OCI-LY1 (cell line): ENCODE measurements at regions not wholly inside any gene's neighbourhood (a gene's known extent, or its start where the extent isn't known, plus 50 kb on each side); places are given as distances from the start of the nearest gene placed in this dataset.
A peak's percentile ranks its signal among the peaks of the same experiment; 100 is the strongest.

Experiments
- H2AFZ ChIP-seq: fragments of 200-600 bp; sonication (generic), shearing (Covaris generic); 2 replicates; pipeline ENCODE4 v1.6.0; 2014; ENCODE audit warnings: antibody characterized with exemption, mild to moderate bottlenecking, low read length
- H3F3A ChIP-seq: fragments of 200-600 bp; sonication (generic), shearing (Covaris generic); 2 replicates; pipeline ENCODE4 v1.6.0; 2014; ENCODE audit warnings: mild to moderate bottlenecking, antibody characterized with exemption, low read length, moderate library complexity; ENCODE audit not compliant: insufficient read depth
- H3K27ac ChIP-seq: fragments of 200-600 bp; sonication (generic); 2 replicates; pipeline ENCODE4 v1.5.1; 2014; ENCODE audit warnings: low read length, mixed run types, mild to moderate bottlenecking, low read depth; ENCODE audit not compliant: poor library complexity, severe bottlenecking
- H3K27me3 ChIP-seq: fragments of 200-600 bp; sonication (generic); 2 replicates; pipeline ENCODE4 v1.6.0; 2014; ENCODE audit warnings: antibody characterized with exemption, mild to moderate bottlenecking, low read length, moderate library complexity; ENCODE audit not compliant: insufficient read depth
- H3K36me3 ChIP-seq: fragments of 200-600 bp; sonication (generic); 2 replicates; pipeline ENCODE4 v1.6.1; 2014; ENCODE audit warnings: mild to moderate bottlenecking, antibody characterized with exemption, low read length, moderate library complexity, mixed read lengths; ENCODE audit not compliant: insufficient read depth
- H3K4me1 ChIP-seq: fragments of 200-600 bp; sonication (generic); 2 replicates; pipeline ENCODE4 v1.5.1; 2014; ENCODE audit warnings: mild to moderate bottlenecking, low read length, moderate library complexity; ENCODE audit not compliant: insufficient read depth, severe bottlenecking
- H3K4me2 ChIP-seq: fragments of 200-600 bp; sonication (generic), shearing (Covaris generic); 2 replicates; pipeline ENCODE4 v1.6.1; 2014; ENCODE audit warnings: low read length
- H3K4me3 ChIP-seq: fragments of 200-600 bp; sonication (generic); 2 replicates; pipeline ENCODE4 v1.5.1; 2014; ENCODE audit warnings: low read length, low read depth, mild to moderate bottlenecking, mixed read lengths; ENCODE audit not compliant: poor library complexity, severe bottlenecking
- H3K79me2 ChIP-seq: fragments of 200-600 bp; shearing (Covaris generic); 2 replicates; pipeline ENCODE4 v1.6.1; 2016; ENCODE audit warnings: mixed run types, low read length, mixed read lengths; ENCODE audit not compliant: insufficient read depth
- H3K9ac ChIP-seq: fragments of 200-600 bp; sonication (generic), shearing (Covaris generic); 2 replicates; pipeline ENCODE4 v1.6.1; 2014; ENCODE audit warnings: mild to moderate bottlenecking, low read length, mixed read lengths
- H3K9me2 ChIP-seq: fragments of 200-600 bp; sonication (generic), shearing (Covaris generic); 2 replicates; pipeline ENCODE4 v1.6.1; 2014; ENCODE audit warnings: low read depth, mild to moderate bottlenecking, low read length, mixed read lengths
- H3K9me3 ChIP-seq: fragments of 200-600 bp; shearing (Covaris generic); 2 replicates; pipeline ENCODE4 v1.6.1; 2014; ENCODE audit warnings: low read length, mixed read lengths
- H4K20me1 ChIP-seq: fragments of 200-600 bp; sonication (generic), shearing (Covaris generic); 2 replicates; pipeline ENCODE4 v1.6.0; 2016; ENCODE audit warnings: mild to moderate bottlenecking, low read length; ENCODE audit not compliant: insufficient read depth
- CTCF ChIP-seq: fragments of 200-600 bp; sonication (generic), shearing (Covaris generic); IDR thresholded peaks from 2 replicates; pipeline ENCODE4 v1.5.1; 2017; ENCODE audit warnings: mild to moderate bottlenecking, antibody characterized with exemption, low read length, moderate library complexity, mixed read lengths
- EZH2 ChIP-seq: fragments of 200-600 bp; sonication (generic), shearing (Covaris generic); IDR thresholded peaks from 2 replicates; pipeline ENCODE4 v1.8.0; 2017; ENCODE audit warnings: borderline replicate concordance, mixed run types, mild to moderate bottlenecking, antibody characterized with exemption, low read length, moderate library complexity, mixed read lengths

- H3K9me2 ChIP-seq: no peaks in the 10 kb centered on the region
- peak overlapping the region; percentile 67 for H3K4me3 ChIP-seq
- H3K4me1 ChIP-seq: peaks cover 20% of the 10 kb centered on the region
- no peak for TF ChIP-seq EZH2
- no peak for TF ChIP-seq CTCF
- H3K9ac ChIP-seq: peak overlapping the region; percentile 67; the same call in 1 of the 2 replicates
- no peaks in the 10 kb centered on the region for H4K20me1 ChIP-seq
- H3K36me3 ChIP-seq: no peaks in the 10 kb centered on the region
- H2AFZ ChIP-seq: no peak overlapping the region
- H3K4me2 ChIP-seq: peak overlapping the region; percentile 63
- no peaks in the 10 kb centered on the region for H3K9me3 ChIP-seq
- no peak overlapping the region for H3K27ac ChIP-seq
- H3K79me2 ChIP-seq: no peaks in the 10 kb centered on the region
- no peaks in the 10 kb centered on the region for H3F3A ChIP-seq
- no peaks in the 10 kb centered on the region for H3K27me3 ChIP-seq
Measured at GRCh38 chr21:31560479-31560878, 99.0 kb upstream of the SOD1 start.

GRCh38 chr21:31559368-31560119 lies 99.9 kb upstream of the SOD1 start:
- H2AFZ ChIP-seq: no peak overlapping the region
- no peaks in the 10 kb centered on the region for H4K20me1 ChIP-seq
- peak overlapping the region; percentile 67 for H3K9ac ChIP-seq
- no peaks in the 10 kb centered on the region for H3K9me2 ChIP-seq
- peaks cover 20% of the 10 kb centered on the region for H3K4me1 ChIP-seq
- H3K36me3 ChIP-seq: no peaks in the 10 kb centered on the region
- no peaks in the 10 kb centered on the region for H3K79me2 ChIP-seq
- H3F3A ChIP-seq: no peaks in the 10 kb centered on the region
- TF ChIP-seq CTCF (no peak), EZH2 (no peak)
- no peak overlapping the region for H3K27ac ChIP-seq
- no peaks in the 10 kb centered on the region for H3K9me3 ChIP-seq
- H3K27me3 ChIP-seq: no peaks in the 10 kb centered on the region
- peak overlapping the region; percentile 63 for H3K4me2 ChIP-seq
- H3K4me3 ChIP-seq: peak overlapping the region; percentile 67

- no peaks in the 10 kb centered on the region for H3K36me3 ChIP-seq
- peak overlapping the region; percentile 67 for H3K9ac ChIP-seq
- peak overlapping the region; percentile 63 for H3K4me2 ChIP-seq
- H3K9me3 ChIP-seq: no peaks in the 10 kb centered on the region
- no peaks in the 10 kb centered on the region for H3K9me2 ChIP-seq
- no peak overlapping the region for H2AFZ ChIP-seq
- peak overlapping the region; percentile 67 for H3K4me3 ChIP-seq
- no peaks in the 10 kb centered on the region for H4K20me1 ChIP-seq
- H3K4me1 ChIP-seq: peaks cover 20% of the 10 kb centered on the region
- TF ChIP-seq CTCF (peak; percentile 29), EZH2 (no peak)
- no peaks in the 10 kb centered on the region for H3F3A ChIP-seq
- no peak overlapping the region for H3K27ac ChIP-seq
- H3K79me2 ChIP-seq: no peaks in the 10 kb centered on the region
- H3K27me3 ChIP-seq: no peaks in the 10 kb centered on the region
Measured at GRCh38 chr21:31558962-31559367, 100.5 kb upstream of the SOD1 start.
